ENCODE measurements at regions not wholly inside any gene's neighbourhood (a gene's known extent, or its start where the extent isn't known, plus 50 kb on each side); places are given as distances from the start of the nearest gene placed in this dataset.

GRCh38 chr10:107971411-107971810, 806.9 kb upstream of the SORCS1 start:
- no peak overlapping the region for H3K4me3 ChIP-seq
- no peak overlapping the region for H2AFZ ChIP-seq
- H3F3A ChIP-seq (ENCODE audit: insufficient read depth, low read depth) = no peaks in the 10 kb centered on the region
- no peak overlapping the region for H3K27ac ChIP-seq
- no TSS peak for BruUV-seq (replicated peaks)
- H3K27me3 ChIP-seq (ENCODE audit: insufficient read depth, low read depth) = no peaks in the 10 kb centered on the region
- H3K9me2 ChIP-seq (ENCODE audit: insufficient read depth) = no peaks in the 10 kb centered on the region
- TF ChIP-seq, protein P1, sequence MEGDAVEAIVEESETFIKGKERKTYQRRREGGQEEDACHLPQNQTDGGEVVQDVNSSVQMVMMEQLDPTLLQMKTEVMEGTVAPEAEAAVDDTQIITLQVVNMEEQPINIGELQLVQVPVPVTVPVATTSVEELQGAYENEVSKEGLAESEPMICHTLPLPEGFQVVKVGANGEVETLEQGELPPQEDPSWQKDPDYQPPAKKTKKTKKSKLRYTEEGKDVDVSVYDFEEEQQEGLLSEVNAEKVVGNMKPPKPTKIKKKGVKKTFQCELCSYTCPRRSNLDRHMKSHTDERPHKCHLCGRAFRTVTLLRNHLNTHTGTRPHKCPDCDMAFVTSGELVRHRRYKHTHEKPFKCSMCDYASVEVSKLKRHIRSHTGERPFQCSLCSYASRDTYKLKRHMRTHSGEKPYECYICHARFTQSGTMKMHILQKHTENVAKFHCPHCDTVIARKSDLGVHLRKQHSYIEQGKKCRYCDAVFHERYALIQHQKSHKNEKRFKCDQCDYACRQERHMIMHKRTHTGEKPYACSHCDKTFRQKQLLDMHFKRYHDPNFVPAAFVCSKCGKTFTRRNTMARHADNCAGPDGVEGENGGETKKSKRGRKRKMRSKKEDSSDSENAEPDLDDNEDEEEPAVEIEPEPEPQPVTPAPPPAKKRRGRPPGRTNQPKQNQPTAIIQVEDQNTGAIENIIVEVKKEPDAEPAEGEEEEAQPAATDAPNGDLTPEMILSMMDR (conservative IDR thresholded peaks at IDR 0.05) = no peak
- no peak for TF ChIP-seq EZH2 (IDR thresholded peaks at IDR 0.05; ENCODE audit: low read depth)
- no peaks in the 10 kb centered on the region for H3K36me3 ChIP-seq (ENCODE audit: low read depth)
- H4K20me1 ChIP-seq (ENCODE audit: insufficient read depth) = no peaks in the 10 kb centered on the region
- H3K79me2 ChIP-seq (ENCODE audit: low read depth) = no peaks in the 10 kb centered on the region
- H3K4me1 ChIP-seq (replicated peaks; ENCODE audit: insufficient read depth) = no peaks in the 10 kb centered on the region
- no peak overlapping the region for H3K4me2 ChIP-seq
- DNase-seq = no peak
- intact Hi-C loops (cut with micrococcal nuclease; ENCODE audit: unreplicated experiment) = no loop called here
- ChIA-PET CTCF (no interaction called here), POLR2A (ENCODE audit: unreplicated experiment) (no interaction called here)
- H3K9me3 ChIP-seq (ENCODE audit: insufficient read depth, low read depth) = 0 out of 2 replicates have a peak, but pooled peaks cover 3% of the 10 kb centered on the region

DNA sequence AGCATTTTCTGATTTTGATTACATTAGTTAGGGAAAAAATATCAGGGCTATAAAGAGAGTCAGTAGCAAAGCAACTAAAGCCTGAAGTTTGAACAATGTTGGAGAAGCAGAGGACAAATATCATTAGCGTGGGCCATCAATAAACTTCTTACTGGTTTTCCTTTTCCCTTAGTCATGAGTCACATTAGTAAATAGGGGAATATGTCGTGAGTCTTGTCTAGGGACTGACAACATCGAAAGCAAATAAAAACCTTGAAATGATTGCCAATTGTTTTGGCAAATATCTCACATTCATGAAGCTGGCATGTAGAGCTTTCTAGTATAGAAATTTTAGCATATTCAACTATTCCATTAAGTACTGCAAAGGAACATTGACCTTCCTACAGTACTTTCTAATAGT, 806.0 kb upstream of the SORCS1 start:
- intact Hi-C loops (cut with micrococcal nuclease; ENCODE audit: unreplicated experiment) = no loop called here
- Histone ChIP-seq H3K9me2 (ENCODE audit: insufficient read depth) (no peaks in the 10 kb centered on the region), H3K4me2 (no peak overlapping the region), H3K9me3 (ENCODE audit: insufficient read depth, low read depth) (0 out of 2 replicates have a peak, but pooled peaks cover 3% of the 10 kb centered on the region), H3K4me3 (no peak overlapping the region), H3K79me2 (ENCODE audit: low read depth) (no peaks in the 10 kb centered on the region), H3K36me3 (ENCODE audit: low read depth) (no peaks in the 10 kb centered on the region), H3K27ac (no peak overlapping the region), H2AFZ (no peak overlapping the region), H3F3A (ENCODE audit: insufficient read depth, low read depth) (no peaks in the 10 kb centered on the region), H3K4me1 (replicated peaks; ENCODE audit: insufficient read depth) (no peaks in the 10 kb centered on the region), H3K27me3 (ENCODE audit: insufficient read depth, low read depth) (no peaks in the 10 kb centered on the region), H4K20me1 (ENCODE audit: insufficient read depth) (no peaks in the 10 kb centered on the region)
- ChIA-PET POLR2A (ENCODE audit: unreplicated experiment) (no interaction called here), CTCF (no interaction called here)
- BruUV-seq (replicated peaks) = no TSS peak
- no peak for DNase-seq
- TF ChIP-seq, protein P1 (conservative IDR thresholded peaks at IDR 0.05) = no peak
- no peak for TF ChIP-seq EZH2 (IDR thresholded peaks at IDR 0.05; ENCODE audit: low read depth)

GRCh38 chr10:107969936-107970335, 805.4 kb upstream of the SORCS1 start:
- H3K9me3 ChIP-seq (ENCODE audit: insufficient read depth, low read depth) = 0 out of 2 replicates have a peak, but pooled peaks cover 3% of the 10 kb centered on the region
- no peak overlapping the region for H3K4me3 ChIP-seq
- H3K36me3 ChIP-seq (ENCODE audit: low read depth) = no peaks in the 10 kb centered on the region
- no TSS peak for BruUV-seq (replicated peaks)
- no peaks in the 10 kb centered on the region for H3K4me1 ChIP-seq (replicated peaks; ENCODE audit: insufficient read depth)
- DNase-seq = no peak
- CTCF ChIA-PET = no interaction called here
- no peak overlapping the region for H2AFZ ChIP-seq
- POLR2A ChIA-PET (ENCODE audit: unreplicated experiment) = no interaction called here
- intact Hi-C loops (cut with micrococcal nuclease; ENCODE audit: unreplicated experiment) = no loop called here
- H3K9me2 ChIP-seq (ENCODE audit: insufficient read depth) = no peaks in the 10 kb centered on the region
- H3K79me2 ChIP-seq (ENCODE audit: low read depth) = no peaks in the 10 kb centered on the region
- no peaks in the 10 kb centered on the region for H3F3A ChIP-seq (ENCODE audit: insufficient read depth, low read depth)
- H3K27ac ChIP-seq = no peak overlapping the region
- no peaks in the 10 kb centered on the region for H4K20me1 ChIP-seq (ENCODE audit: insufficient read depth)
- TF ChIP-seq, protein P1 (conservative IDR thresholded peaks at IDR 0.05) = no peak
- no peak for TF ChIP-seq EZH2 (IDR thresholded peaks at IDR 0.05; ENCODE audit: low read depth)
- no peaks in the 10 kb centered on the region for H3K27me3 ChIP-seq (ENCODE audit: insufficient read depth, low read depth)
- no peak overlapping the region for H3K4me2 ChIP-seq

Data from PC-9 (cell line).